SK-N-SH (cell line): ENCODE measurements at regions not wholly inside any gene's neighbourhood (a gene's known extent, or its start where the extent isn't known, plus 50 kb on each side); places are given as distances from the start of the nearest gene placed in this dataset.

Experiments
- CTCF ChIA-PET: fragments of 300-600, 350-600 bp; formaldehyde crosslinking; extraction: SDS; loops from one replicate; lab custom pipeline; 2021; lab: Yijun Ruan, JAX
- POLR2A ChIA-PET: fragments of 350-600 bp; sonication (Branson Sonifier 250); formaldehyde crosslinking; extraction: SDS; loops from one replicate; lab custom pipeline; 2020; ENCODE audit warnings: antibody characterized with exemption, inconsistent platforms; lab: Yijun Ruan, JAX
- DNase-seq: peaks from one replicate; pipeline ENCODE4 v3.0.0; 2012
- H2AFZ ChIP-seq: fragments of 200-600 bp; sonication (generic); 2 replicates; pipeline ENCODE4 v1.8.1; 2016; ENCODE audit warnings: antibody characterized with exemption, mild to moderate bottlenecking, low read depth
- H3F3A ChIP-seq: fragments of 200-600 bp; sonication (generic); replicated peaks from 2 replicates; pipeline ENCODE3; 2016; ENCODE audit warnings: antibody characterized with exemption, mild to moderate bottlenecking; ENCODE audit not compliant: insufficient read depth
- H3K27ac ChIP-seq, 2 experiments: fragments of 200-500 bp in 1 of 2; fragments of 200-600 bp in 1 of 2; sonication (Bioruptor generic) in 1 of 2; sonication (generic), shearing (Covaris generic) in 1 of 2; 2 replicates each; pipeline versions ENCODE4 v1.5.1 to v1.6.1; 2014 to 2016; ENCODE audit warnings: low read depth in 2 of 2, inconsistent platforms in 1 of 2, low read length in 1 of 2, mild to moderate bottlenecking in 1 of 2, mixed read lengths in 1 of 2
- H3K27me3 ChIP-seq: fragments of 200-600 bp; sonication (generic), shearing (Covaris generic); 2 replicates; pipeline ENCODE4 v1.6.1; 2016; ENCODE audit warnings: mixed run types; ENCODE audit not compliant: insufficient read depth
- H3K36me3 ChIP-seq, 2 experiments: fragments of 200-500 bp in 1 of 2; fragments of 200-600 bp in 1 of 2; sonication (Bioruptor generic) in 1 of 2; sonication (generic) in 1 of 2; replicated peaks in 1 of 2; 2 replicates each; pipeline versions ENCODE3 to v1.5.1; 2014 to 2016; ENCODE audit warnings: low read length in 1 of 2, mild to moderate bottlenecking in 1 of 2; ENCODE audit not compliant: insufficient read depth in 2 of 2, control insufficient read depth in 1 of 2
- H3K4me1 ChIP-seq, 2 experiments: fragments of 200-500 bp in 1 of 2; fragments of 200-600 bp in 1 of 2; sonication (Bioruptor generic) in 1 of 2; sonication (generic), shearing (Covaris generic) in 1 of 2; 2 replicates each; pipeline versions ENCODE4 v1.5.1 to v1.6.1; 2014 to 2016; ENCODE audit warnings: low read depth in 1 of 2, low read length in 1 of 2, mixed run types in 1 of 2; ENCODE audit not compliant: insufficient read depth in 2 of 2, control insufficient read depth in 1 of 2
- H3K4me2 ChIP-seq: fragments of 200-600 bp; sonication (generic), shearing (Covaris generic); 2 replicates; pipeline ENCODE4 v1.6.1; 2017; ENCODE audit warnings: mixed run types
- H3K4me3 ChIP-seq, 2 experiments: fragments of 200-500 bp in 1 of 2; fragments of 200-600 bp in 1 of 2; sonication (Bioruptor generic) in 1 of 2; sonication (generic), shearing (Covaris generic) in 1 of 2; 2 replicates each; pipeline versions ENCODE4 v1.5.1 to v1.8.1; 2014 to 2016; ENCODE audit warnings: low read depth in 2 of 2, inconsistent platforms in 1 of 2, low read length in 1 of 2, mild to moderate bottlenecking in 1 of 2, mixed read lengths in 1 of 2, moderate library complexity in 1 of 2
- H3K79me2 ChIP-seq: fragments of 200-600 bp; sonication (generic); 2 replicates; pipeline ENCODE4 v1.8.1; 2017; ENCODE audit warnings: mild to moderate bottlenecking; ENCODE audit not compliant: insufficient read depth
- H3K9ac ChIP-seq: fragments of 200-600 bp; sonication (generic); 2 replicates; pipeline ENCODE4 v1.6.1; 2017; ENCODE audit warnings: mixed run types
- H3K9me2 ChIP-seq: fragments of 200-600 bp; sonication (generic); 2 replicates; pipeline ENCODE4 v1.6.1; 2017; ENCODE audit warnings: mixed run types
- H3K9me3 ChIP-seq: fragments of 200-600 bp; sonication (generic); 2 replicates; pipeline ENCODE4 v1.6.1; 2017; ENCODE audit warnings: mixed run types, mild to moderate bottlenecking, moderate library complexity
- H4K20me1 ChIP-seq: fragments of 200-600 bp; sonication (generic); 2 replicates; pipeline ENCODE4 v1.6.1; 2017; ENCODE audit warnings: mild to moderate bottlenecking, mixed run types; ENCODE audit not compliant: insufficient read depth
- CHD2 ChIP-seq: fragments of 150-350 bp; IDR thresholded peaks from 2 replicates; pipeline ENCODE4 v1.6.1; 2018; ENCODE audit warnings: low read length; ENCODE audit not compliant: partially characterized antibody
- CTCF ChIP-seq: fragments of 200-600 bp; sonication (generic); IDR thresholded peaks from 2 replicates; pipeline ENCODE4 v1.6.1; 2017; ENCODE audit warnings: antibody characterized with exemption, mild to moderate bottlenecking, moderate library complexity
- ELF1 ChIP-seq: IDR thresholded peaks from 2 replicates; pipeline ENCODE4 v1.4.0; 2012
- EP300 ChIP-seq, 2 experiments: IDR thresholded peaks; 2 replicates each; pipeline versions ENCODE4 v1.4.0 to v1.6.1; 2012; ENCODE audit warnings: borderline replicate concordance in 1 of 2, low read depth in 1 of 2, low read length in 1 of 2
- FOSL2 ChIP-seq: IDR thresholded peaks from 2 replicates; pipeline ENCODE4 v1.4.0; 2012; ENCODE audit warnings: low read depth, mild to moderate bottlenecking, moderate library complexity, borderline replicate concordance
- FOXM1 ChIP-seq: IDR thresholded peaks from 2 replicates; pipeline ENCODE4 v1.4.0; 2012; ENCODE audit warnings: low read depth, mild to moderate bottlenecking
- GABPA ChIP-seq: IDR thresholded peaks from 2 replicates; pipeline ENCODE4 v1.4.0; 2012; ENCODE audit warnings: low read depth, mild to moderate bottlenecking
- GATA2 ChIP-seq: sonication (generic); formaldehyde crosslinking; IDR thresholded peaks from 2 replicates; pipeline ENCODE4 v1.5.0; 2020; ENCODE audit warnings: mild to moderate bottlenecking, missing genetic modification reagents
- IRF3 ChIP-seq: fragments of 150-350 bp; IDR thresholded peaks from 2 replicates; pipeline ENCODE4 v1.6.1; 2016; ENCODE audit warnings: mild to moderate bottlenecking, low read depth, low read length
- JUND ChIP-seq: IDR thresholded peaks from 2 replicates; pipeline ENCODE4 v1.4.0; 2012
- MAX ChIP-seq: IDR thresholded peaks from 2 replicates; pipeline ENCODE4 v1.4.0; 2012; ENCODE audit warnings: low read depth
- MXI1 ChIP-seq: IDR thresholded peaks from 2 replicates; pipeline ENCODE4 v1.6.1; 2012; ENCODE audit warnings: mild to moderate bottlenecking, low read depth, low read length, improper control_type of control experiment
- NFIC ChIP-seq: IDR thresholded peaks from 2 replicates; pipeline ENCODE4 v1.4.0; 2012; ENCODE audit warnings: borderline replicate concordance
- NRF1 ChIP-seq: IDR thresholded peaks from 2 replicates; pipeline ENCODE4 v1.6.1; 2012; ENCODE audit warnings: low read depth, mild to moderate bottlenecking, low read length
- RAD21 ChIP-seq: IDR thresholded peaks from 2 replicates; pipeline ENCODE4 v1.6.1; 2012; ENCODE audit warnings: mild to moderate bottlenecking, low read length
- RCOR1 ChIP-seq: fragments of 150-350 bp; IDR thresholded peaks from 2 replicates; pipeline ENCODE4 v1.6.1; 2017; ENCODE audit warnings: antibody characterized with exemption, low read length
- SMC3 ChIP-seq: IDR thresholded peaks from 2 replicates; pipeline ENCODE4 v1.6.1; 2012; ENCODE audit warnings: low read depth, low read length, improper control_type of control experiment
- USF2 ChIP-seq: fragments of 150-350 bp; IDR thresholded peaks from 2 replicates; pipeline ENCODE4 v1.6.1; 2017; ENCODE audit warnings: antibody characterized with exemption, low read length, low read depth, borderline replicate concordance
- YY1 ChIP-seq: IDR thresholded peaks from 2 replicates; pipeline ENCODE4 v1.4.0; 2012; ENCODE audit warnings: low read depth, mild to moderate bottlenecking
- WGBS: methylation state at CpG from one replicate; pipeline ENCODE4 v1.1.6; 2017; ENCODE audit warnings: low lambda C conversion rate; 5-methylcytosine and 5-hydroxymethylcytosine counted together

- H2AFZ ChIP-seq: no peak overlapping the region
- H3F3A ChIP-seq: no peaks in the 10 kb centered on the region
- no peak for TF ChIP-seq MXI1
- TF ChIP-seq EP300 (IDR thresholded peaks at IDR 0.05; ENCODE audit: borderline replicate concordance in 1 of 2, low read depth in 1 of 2, low read length in 1 of 2): no peak
- TF ChIP-seq USF2: no peak
- TF ChIP-seq IRF3: no peak
- TF ChIP-seq RAD21: no peak
- no peak for TF ChIP-seq GATA2
- no peak for TF ChIP-seq ELF1
- no peak for TF ChIP-seq RCOR1
- no peak for TF ChIP-seq NFIC
- TF ChIP-seq JUND: no peak
- TF ChIP-seq SMC3: no peak
- TF ChIP-seq GABPA: no peak
- TF ChIP-seq MAX: no peak
- no peak for TF ChIP-seq NRF1
- TF ChIP-seq CTCF: no peak
- no peak for TF ChIP-seq CHD2
- no peak for TF ChIP-seq YY1
- TF ChIP-seq FOXM1: no peak
- no peak for TF ChIP-seq FOSL2
- ChIA-PET CTCF (no interaction called here), POLR2A (no interaction called here)
- no peaks in the 10 kb centered on the region for H3K9me3 ChIP-seq
- no peak for DNase-seq
- no peaks in the 10 kb centered on the region for H3K79me2 ChIP-seq
- H3K27ac ChIP-seq: no peak overlapping the region
- H3K27me3 ChIP-seq: no peaks in the 10 kb centered on the region
- H3K36me3 ChIP-seq: no peaks in the 10 kb centered on the region
- no peak overlapping the region for H3K9ac ChIP-seq
- H3K4me3 ChIP-seq: no peak overlapping the region
- H3K4me2 ChIP-seq: no peak overlapping the region
- WGBS: 84% methylated on average over 2 of the region's 2 CpGs
- no peaks in the 10 kb centered on the region for H4K20me1 ChIP-seq
- H3K9me2 ChIP-seq: no peaks in the 10 kb centered on the region
- H3K4me1 ChIP-seq: no peaks in the 10 kb centered on the region
Measured at GRCh38 chr1:83100133-83100532, 898.8 kb downstream of the TTLL7 start.
